GM19372 (cell line): ENCODE measurements at regions not wholly inside any gene's neighbourhood (a gene's known extent, or its start where the extent isn't known, plus 50 kb on each side); places are given as distances from the start of the nearest gene placed in this dataset.
"Not testable (repeated sequence)": the region's sequence is repeated elsewhere in the genome, so short reads cannot be mapped to it uniquely, and the experiment has no call there.

Experiments
- ATAC-seq: cut with Tn5 transposase; IDR thresholded peaks from one replicate; pipeline ENCODE4 v1.9.1; 2021; ENCODE audit warnings: mild to moderate bottlenecking, low read depth, moderate library complexity; ENCODE audit not compliant: unreplicated experiment

- ATAC-seq = no peak
Observed at GRCh38 chr10:8407501-8408021, 353.1 kb downstream of the GATA3 start.

- no peak for ATAC-seq
Observed at GRCh38 chr10:8410506-8410905, 356.0 kb downstream of the GATA3 start.

GRCh38 chr10:8412541-8412940 is 358.1 kb downstream of the GATA3 start:
- no peak for ATAC-seq

GRCh38 chr10:8415029-8415428 is 360.5 kb downstream of the GATA3 start:
- not testable (repeated sequence) for ATAC-seq

DNA sequence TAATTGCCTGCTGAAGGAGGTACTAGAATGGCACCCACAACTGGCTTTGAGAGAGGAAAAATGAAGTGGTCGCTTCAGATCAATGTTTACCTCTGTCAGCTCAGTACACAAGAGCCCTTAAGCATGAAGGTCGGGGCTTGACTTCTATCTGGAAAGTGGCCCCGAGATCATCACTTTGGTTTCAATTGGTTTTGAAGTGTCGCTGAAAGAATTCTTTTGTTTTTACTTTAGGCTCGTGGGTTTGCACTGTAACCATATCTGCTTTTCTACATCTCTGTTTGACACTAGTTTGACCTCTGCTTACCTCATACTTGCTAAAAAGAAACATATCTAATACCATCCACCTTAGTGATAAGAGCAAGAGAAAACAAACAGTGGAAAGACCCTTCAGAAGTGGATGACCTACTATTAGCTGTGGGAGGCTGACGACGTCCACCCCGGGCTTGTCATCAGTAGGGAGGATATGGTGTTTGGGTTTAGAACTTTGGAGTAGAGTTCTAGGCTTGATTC is 361.8 kb downstream of the GATA3 start:
- ATAC-seq = no peak

DNA sequence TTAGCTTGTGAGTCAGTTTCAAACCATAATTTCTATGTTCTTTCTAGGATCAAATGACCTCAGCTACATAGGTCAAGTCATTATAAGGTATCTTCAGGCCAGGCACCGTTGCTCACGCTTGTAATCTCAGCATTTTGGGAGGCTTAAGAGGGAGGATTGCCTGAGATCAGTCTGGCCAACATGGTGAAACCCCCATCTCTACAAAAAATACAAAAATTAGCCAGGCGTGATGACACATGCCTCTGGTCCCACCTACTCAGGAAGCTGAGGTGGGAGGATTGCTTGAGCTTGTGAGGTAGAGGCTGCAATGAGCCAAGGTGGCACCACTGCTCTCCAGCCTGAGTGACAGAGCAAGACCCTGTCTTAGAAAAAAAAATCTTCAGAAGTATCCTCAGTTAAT is 362.3 kb downstream of the GATA3 start:
- no peak for ATAC-seq

- ATAC-seq = no peak
Observed at GRCh38 chr10:8417631-8418030, 363.1 kb downstream of the GATA3 start.

GRCh38 chr10:8418631-8419030 is 364.1 kb downstream of the GATA3 start:
- ATAC-seq = no peak

DNA sequence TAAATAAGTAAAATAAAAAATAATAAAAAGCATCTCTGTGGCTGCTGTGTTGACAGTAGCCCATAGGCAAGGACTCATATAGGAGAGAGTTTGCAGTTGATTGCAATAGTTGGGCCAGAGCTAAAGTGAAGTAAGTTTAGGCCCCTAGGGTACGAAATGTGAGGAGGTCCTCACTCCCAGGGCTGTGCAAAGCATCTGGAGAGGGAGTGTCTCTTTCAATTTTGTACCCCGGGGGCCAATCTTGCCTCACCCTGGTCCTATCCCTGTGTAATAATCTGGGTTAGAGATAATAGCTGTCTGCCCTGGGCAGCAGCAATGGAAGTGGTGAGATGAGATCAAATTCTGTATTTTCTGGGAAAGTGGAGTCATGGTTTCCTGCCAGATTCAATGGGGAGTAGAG is 365.7 kb downstream of the GATA3 start:
- ATAC-seq = no peak

DNA sequence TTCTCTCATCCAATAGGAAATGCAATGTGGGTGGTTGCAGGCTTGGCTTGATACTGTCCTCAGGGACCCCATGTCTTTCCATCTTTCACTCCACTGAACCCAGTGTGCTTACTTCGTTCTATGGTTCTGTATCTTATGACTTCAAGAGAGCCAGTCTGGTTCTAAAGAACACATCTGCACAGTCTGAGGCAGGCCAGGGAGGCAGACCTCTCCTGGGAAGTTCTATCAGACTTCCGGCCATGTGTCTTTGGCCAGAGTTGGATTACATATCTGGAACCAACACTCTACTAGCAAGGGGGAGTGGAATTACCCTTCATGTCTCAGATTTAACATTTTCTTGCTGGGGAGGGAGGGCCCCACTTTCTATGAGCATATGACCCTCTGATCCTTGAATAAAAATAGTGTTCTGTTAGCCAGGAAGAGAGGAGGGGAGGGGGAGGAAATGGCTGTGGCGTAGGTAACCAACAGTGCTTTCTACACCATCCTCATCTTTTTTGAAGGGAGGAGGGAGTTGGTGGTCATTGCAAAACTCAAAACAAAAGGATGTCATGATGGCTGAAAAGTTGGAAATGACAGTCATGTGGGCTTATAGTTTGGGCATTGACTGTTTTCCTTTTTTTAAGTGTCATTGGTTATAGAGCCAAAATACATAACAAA is 370.2 kb downstream of the GATA3 start:
- ATAC-seq = no peak

DNA sequence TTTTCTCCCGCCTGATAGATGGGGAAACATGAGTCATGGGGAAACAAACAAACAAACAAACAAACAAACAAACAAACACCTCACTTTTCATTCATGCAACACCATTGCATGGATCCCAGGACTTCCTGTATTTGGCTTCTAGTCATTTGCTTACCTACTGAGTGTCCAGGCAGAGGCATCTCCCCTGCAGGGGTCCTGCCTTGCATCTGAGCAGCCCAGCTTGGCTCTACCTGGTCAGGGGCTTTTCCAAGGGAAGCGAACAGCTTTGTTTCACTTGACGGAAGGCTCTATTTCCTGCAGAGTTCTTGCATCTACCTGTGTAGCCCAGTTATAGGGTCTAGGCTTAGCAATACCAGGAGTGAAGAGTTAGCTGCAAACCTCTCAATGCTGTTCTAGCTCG is 374.2 kb downstream of the GATA3 start:
- ATAC-seq = no peak

GRCh38 chr10:8430321-8430720 is 375.8 kb downstream of the GATA3 start:
- ATAC-seq = no peak

DNA sequence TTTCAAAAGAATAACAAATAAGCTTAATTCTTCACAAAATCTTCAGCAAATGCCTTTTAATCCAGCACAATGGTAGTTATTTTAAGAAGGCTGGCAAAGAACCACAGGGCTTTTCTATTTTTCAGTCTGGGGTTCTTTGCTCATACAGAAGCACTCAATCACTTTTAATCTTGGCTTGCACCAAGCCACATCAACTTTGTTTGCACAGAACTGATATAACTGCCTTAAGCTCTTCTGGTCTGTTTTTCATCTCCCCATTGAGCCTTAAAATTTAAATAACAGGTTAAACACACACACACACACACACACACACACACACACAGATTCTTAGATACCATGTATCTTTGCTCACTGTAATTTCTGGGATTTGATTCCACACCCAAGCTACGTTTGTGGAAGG is 377.0 kb downstream of the GATA3 start:
- ATAC-seq = no peak

DNA sequence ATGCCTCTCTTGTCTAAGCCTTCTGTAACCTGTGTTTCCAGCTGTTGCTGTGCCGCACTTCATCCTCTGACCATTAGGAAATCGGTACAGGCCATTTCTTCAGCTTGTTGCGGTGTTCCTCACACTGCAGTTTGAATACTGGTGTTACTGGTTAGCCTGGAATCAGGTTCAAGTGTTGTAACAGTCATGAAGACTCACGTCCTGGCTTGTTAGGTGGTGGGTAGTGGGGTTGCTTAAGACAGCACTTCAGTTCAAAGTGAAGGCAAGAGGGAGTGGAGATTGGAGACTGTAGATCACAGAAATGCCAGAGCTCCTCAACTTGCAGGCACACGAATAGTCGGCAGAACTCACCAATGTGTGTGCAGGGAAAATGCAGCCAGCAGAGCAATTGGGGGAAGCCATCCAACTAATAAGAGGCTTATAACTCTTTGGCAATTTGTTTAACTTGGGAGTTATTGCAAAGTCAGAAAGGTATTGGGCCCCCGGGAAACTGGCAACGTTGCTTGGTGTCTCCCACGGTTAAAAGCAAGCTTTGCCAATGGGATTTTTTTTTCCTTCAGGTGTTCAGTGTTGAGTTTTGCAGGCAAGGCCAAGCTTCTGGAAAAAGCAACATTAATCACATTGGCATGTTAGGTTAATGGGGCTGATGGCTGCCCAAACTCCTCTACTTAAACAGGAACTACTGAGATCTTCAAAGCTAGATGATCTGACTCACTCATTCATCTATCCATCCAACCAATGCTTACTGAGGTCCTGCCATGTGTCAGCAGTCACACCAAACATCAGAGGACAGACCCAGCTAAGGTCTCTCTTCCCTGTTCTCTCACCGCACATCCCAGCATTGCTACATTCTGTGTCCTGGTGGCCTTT is 380.9 kb downstream of the GATA3 start:
- no peak for ATAC-seq

GRCh38 chr10:8437896-8438295 is 383.4 kb downstream of the GATA3 start:
- ATAC-seq = no peak

DNA sequence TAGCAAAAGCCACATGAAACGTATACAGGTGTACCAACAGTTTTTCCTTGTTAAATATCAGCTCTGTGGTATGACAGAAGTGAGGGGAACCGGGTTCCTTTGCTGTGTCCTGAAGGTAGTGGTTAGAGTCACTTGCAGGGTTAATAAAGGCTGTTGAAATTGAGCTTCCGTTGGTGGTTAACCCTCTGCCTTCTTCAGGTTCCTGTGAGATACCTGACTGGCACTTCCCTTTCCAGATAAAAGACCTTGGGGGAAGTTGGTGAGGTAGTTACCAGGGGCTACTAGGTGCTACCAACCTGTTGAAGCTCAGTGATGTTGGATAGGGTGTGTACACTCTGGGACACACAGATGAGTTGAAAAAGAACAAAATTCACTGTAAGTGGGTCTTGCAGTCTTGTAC is 384.1 kb downstream of the GATA3 start:
- no peak for ATAC-seq

- no peak for ATAC-seq
Observed at GRCh38 chr10:8439040-8439439, 384.6 kb downstream of the GATA3 start.

DNA sequence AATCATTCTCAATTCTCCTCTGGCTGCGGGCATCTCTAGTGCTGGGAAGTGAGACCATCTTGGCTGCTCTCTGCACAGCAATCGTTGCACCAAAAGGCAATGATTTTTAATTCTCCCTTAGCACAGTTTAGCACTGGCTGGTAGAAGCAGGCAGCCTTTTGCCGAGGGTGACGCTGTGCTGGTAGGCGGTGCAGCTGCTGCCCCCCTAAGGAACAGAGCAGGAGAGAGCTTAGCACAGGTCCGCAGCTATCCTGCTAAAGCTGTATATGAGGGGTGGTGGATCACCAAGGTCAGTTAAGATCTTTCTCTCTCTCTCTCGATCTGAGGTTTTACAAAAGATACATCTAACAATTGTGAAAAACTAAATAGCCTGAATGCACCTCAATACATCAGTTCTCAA is 390.1 kb downstream of the GATA3 start:
- no peak for ATAC-seq

DNA sequence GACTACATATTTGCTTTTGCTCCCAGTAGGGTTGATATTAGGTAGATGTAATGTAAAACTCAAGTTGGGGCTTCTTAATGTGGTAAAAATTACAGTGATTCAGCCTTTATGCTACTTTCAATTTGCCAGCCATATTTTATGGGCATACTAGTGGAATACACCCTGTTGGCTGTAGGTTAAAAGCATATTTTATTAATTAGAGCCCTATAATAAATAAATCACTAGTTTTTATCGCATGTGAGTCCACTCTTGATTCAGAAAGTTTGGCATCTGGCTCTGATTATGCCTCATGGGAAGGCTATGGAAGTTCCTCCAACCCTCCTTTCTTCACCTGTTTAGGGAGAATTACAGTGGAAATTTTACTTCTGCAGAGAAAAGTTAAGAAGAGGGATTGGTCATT is 390.9 kb downstream of the GATA3 start:
- ATAC-seq = no peak

GRCh38 chr10:8449909-8450308 is 395.4 kb downstream of the GATA3 start:
- ATAC-seq = no peak

DNA sequence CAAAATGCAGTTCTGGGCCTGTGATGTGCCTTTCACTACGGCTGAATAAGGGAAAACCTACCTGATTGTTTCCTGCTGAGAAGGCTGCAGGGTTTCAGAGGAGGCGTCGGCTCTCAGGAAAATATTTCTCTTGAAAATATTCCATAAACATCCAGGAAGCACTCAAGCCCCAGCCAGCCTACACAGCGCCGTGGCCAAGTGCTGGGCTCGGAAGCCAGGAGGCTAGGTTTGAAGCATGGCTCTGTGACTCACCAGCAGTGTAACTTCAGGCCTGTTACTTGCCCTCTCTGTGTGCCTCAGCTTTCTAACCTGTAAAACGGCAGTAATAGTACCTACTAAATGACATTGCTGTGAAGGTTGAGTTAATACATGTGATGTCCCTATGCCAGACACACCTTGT is 399.1 kb downstream of the GATA3 start:
- no peak for ATAC-seq

DNA sequence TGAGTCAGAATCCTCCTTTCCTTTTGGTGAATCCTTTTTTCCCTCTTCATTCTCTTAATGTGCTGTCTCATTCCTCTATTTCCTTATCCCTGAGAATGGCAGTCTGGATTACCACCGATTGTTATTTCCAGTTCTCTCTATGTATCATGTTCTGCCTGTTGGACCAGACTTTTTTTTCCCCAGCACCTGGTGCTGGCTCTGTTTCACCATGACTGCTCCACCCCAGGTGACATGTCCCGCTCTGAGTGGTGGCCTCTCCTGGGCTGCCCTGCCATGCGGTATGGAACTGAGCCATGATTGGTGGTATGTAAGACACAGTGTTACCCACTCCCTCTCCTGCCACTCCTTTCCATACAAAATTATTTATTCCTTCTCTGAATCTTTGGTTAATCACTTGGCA is 399.9 kb downstream of the GATA3 start:
- no peak for ATAC-seq
